Hepatocyte (in vitro differentiated cells): ENCODE measurements at regions not wholly inside any gene's neighbourhood (a gene's known extent, or its start where the extent isn't known, plus 50 kb on each side); places are given as distances from the start of the nearest gene placed in this dataset.

Experiments used
- EZH2 ChIP-seq: fragments of 200-600 bp; sonication (generic); IDR thresholded peaks from 2 replicates; pipeline ENCODE4 v1.6.1; 2016; ENCODE audit warnings: antibody characterized with exemption, mild to moderate bottlenecking, borderline replicate concordance
- TF ChIP-seq, protein P1 (sequence below): fragments of 200-600 bp; sonication (generic); IDR thresholded peaks from 2 replicates; pipeline ENCODE4 v1.5.1; 2016; ENCODE audit warnings: antibody characterized with exemption, mild to moderate bottlenecking; ENCODE audit not compliant: poor library complexity

DNA sequence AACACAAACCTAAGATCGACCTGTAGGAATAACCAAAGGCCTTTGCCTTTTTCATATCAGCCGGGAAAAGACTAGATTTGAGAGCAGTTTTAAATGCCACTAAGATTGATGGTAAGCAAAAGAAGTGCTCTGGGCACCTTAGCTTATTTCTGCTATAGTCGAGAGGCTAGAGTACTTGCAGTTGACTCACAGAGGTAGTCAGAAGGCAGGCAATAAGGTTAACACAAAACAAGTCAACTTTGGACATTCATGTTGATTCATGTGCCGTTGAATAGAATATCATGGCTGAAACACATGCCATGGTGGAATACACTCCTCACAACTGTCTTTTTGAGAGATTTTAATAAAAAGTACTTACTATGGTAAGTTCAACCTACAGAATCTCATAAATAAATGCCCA lies 507.6 kb downstream of the ZEB2 start:
- TF ChIP-seq, protein P1, sequence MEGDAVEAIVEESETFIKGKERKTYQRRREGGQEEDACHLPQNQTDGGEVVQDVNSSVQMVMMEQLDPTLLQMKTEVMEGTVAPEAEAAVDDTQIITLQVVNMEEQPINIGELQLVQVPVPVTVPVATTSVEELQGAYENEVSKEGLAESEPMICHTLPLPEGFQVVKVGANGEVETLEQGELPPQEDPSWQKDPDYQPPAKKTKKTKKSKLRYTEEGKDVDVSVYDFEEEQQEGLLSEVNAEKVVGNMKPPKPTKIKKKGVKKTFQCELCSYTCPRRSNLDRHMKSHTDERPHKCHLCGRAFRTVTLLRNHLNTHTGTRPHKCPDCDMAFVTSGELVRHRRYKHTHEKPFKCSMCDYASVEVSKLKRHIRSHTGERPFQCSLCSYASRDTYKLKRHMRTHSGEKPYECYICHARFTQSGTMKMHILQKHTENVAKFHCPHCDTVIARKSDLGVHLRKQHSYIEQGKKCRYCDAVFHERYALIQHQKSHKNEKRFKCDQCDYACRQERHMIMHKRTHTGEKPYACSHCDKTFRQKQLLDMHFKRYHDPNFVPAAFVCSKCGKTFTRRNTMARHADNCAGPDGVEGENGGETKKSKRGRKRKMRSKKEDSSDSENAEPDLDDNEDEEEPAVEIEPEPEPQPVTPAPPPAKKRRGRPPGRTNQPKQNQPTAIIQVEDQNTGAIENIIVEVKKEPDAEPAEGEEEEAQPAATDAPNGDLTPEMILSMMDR = no peak
- TF ChIP-seq EZH2 = no peak
